NCI-H2107 (cell line): ENCODE measurements at regions not wholly inside any gene's neighbourhood (a gene's known extent, or its start where the extent isn't known, plus 50 kb on each side); places are given as distances from the start of the nearest gene placed in this dataset.
"Not testable (repeated sequence)": the region's sequence is repeated elsewhere in the genome, so short reads cannot be mapped to it uniquely, and the experiment has no call there.

Source experiments
- DNase-seq: peaks from one replicate; lab custom pipeline; 2025; lab: John Stamatoyannopoulos, UW

DNA sequence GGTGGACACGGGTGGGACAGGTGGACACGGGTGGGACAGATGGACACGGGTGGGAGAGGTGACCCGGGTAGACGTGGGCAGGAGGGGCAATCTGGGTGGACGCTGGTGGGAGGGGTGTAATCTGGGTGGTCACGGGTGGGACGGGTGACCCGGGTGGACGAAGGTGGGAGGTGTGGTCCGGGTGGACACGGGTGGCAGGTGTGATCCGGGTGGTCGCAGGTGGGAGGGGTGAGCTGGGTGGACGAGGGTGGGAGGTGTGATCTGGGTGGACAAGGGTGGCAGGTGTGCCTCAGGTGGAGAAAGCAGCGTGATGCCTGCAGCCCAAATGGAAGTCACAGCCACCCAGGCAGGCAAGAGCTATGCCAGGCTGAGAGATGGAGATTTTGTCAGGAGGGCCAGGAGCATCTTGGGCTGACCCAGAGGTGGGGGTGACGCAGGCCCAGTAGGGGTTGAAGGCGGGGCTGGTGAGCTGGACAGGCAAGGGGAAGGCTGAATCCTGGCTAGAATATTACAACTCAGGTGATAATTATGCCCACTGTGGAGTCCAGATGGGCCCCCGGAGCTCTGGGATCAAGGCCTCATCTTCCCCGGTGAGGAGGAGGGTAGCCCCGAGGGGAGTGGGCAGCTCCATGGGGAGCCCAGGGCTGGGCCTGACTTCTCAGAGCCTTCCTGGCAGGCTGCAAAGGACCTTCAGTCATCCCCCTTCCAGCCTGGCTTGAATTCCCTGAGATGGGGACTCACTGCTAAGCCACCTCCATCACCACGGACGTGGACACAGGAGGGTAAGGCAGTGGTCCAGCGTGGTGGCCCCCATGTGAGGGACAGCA lies 100.0 kb downstream of the ADRA2C start:
- no peak for DNase-seq

DNA sequence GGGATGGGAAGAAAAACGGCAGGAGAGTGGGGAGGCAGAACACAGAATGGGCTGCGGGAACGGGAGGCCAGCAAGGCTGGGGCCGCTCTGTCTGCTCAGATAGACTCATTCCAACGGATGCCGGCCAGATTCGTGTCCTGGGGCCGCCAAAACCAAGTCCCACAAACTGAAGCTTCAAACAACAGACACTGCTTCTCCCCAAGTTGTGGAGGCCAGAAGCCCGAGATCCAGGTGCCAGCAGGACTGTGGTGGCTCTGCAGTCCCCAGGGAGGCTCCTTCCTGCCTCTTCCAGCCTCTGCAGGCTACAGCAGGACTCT lies 100.6 kb downstream of the ADRA2C start:
- DNase-seq, result no peak

DNA sequence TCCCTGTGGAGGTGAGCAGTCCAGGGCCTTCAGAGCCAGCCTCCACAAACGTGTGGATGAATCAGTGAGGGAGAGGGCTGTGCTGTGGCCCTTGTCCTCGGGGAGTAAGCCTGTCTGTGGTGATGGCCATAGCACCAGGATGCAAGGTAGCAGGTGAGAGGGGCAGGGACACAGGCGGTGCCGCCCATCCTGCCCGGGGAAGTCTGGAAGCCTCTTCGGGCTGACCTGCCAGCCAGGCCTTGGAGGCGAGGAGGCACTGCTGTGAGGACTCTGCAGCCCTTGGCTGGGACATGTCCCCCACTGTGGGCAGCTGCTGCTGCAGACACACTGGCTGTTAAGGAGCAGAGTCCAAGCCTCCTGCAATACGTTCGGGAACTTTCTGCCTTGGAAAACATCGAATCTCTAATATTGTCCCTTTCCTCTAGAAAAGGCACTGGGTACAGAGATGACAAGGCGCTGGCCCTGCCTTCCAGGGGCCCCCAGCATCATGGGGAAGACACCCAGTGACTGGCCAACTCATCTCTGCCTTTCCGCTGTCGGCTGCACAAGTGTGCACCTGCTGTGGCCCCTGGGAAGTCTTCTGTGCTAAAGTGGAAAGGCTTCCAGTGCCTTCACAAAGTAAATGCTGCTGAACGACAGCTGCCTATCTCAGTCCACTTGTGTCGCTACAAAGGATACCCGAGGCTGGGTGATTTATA lies 101.4 kb downstream of the ADRA2C start:
- DNase-seq, result no peak

DNA sequence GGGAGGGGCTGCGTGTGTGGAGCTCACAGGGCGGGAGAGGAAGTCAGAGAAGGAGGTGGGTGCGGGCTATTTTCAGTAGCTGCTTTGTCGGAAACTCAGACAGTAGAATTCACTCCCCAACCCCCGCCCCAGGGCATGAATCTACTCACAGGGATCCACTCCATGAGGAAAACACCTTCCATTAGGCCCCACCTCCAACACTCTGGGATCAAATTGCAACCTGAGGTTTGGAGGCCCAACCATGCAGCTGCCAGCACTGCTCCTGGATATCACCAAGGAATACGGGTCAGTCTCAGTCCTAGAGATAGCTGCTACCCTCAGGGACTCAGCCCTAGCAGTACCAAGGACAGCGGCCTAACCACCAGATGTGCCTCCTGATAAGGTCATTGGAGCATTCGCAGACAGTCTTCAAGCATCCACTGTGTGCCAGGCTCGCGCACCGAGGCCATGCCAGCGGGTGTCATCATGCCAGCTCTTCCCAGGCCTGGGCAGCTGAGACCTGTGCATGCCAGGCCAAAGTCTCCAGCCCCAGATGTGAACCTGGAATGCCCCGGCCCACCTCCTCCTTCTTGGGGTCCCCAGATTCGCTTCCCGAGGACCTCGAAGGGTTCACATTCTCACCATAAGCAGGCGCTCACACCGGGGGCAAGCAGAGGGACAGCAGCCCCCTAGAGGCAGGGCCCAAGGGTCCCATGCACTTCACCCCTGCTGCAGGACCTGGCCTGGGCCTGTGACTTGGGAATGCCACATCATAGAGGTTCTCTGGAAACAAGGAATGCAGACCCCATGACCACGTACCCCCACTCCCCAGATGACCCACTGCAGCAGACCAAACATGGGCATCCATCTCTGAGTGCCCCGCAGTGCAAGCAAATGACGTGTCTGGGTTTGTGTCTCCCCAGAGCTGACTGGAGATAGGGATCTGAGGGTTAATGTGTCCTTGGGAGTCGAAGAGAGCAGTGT lies 102.3 kb downstream of the ADRA2C start:
- no peak for DNase-seq

DNA sequence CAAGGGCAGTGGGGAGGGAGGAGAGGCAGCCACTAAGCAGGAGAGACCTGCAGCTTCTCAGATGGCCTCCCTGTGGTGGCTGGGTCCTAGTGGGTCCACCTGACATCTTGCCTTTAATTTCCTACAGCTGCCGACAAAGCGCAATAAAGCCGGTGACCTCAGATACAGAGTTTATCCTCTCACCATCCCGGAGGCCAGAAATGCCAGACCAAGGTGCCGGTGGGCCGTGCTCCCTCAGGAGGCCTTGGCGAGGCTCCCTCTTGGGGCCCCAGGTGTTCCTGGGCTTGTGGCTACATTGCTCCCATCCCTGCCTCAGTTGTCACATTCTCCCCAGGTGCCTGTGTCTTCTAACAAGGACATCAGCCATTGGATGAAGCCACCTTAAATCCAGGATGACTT lies 103.0 kb downstream of the ADRA2C start:
- no peak for DNase-seq

DNA sequence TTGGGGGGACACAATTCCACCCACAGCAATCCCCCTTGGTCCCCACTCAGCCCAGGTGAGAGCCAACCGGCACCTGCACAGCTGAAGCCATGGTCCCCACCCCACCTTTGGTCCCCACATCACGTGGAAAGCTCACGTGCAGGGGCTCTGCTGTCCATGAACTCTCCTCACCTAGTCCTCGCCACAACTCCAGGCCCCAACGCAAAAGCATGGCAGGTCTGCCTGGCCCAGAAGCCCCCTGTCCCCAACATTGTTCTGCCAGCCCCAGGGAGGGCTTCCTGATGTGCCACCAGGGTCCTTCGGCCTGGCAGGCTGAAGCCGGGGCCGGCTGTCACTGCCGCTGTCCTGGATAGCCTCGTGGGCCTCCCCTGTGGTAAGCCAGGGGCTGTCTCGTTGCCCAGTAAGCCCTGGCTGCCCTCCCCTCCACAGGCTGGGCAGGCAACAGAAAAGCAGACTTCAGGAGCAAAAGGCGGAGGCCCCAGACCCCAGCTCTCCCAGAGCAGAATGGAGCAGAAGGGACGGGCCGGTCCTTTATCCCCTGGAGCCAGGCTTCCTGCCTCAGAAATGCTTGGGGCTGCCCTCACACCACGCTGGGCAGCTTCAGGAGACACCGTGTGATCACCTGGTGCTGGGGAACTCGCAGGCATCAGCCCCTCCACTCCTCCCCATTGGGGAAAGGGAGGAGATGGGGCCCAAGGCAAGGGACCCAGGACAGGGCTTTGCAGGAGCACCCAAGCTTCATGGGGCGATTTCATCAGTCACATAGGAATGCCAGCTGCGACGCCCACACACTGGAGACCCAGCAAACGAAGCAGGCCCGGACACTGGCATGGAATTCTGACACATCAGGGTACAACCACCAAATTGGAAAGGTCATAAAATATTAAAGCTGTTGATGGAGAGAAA lies 103.7 kb downstream of the ADRA2C start:
- no peak for DNase-seq

DNA sequence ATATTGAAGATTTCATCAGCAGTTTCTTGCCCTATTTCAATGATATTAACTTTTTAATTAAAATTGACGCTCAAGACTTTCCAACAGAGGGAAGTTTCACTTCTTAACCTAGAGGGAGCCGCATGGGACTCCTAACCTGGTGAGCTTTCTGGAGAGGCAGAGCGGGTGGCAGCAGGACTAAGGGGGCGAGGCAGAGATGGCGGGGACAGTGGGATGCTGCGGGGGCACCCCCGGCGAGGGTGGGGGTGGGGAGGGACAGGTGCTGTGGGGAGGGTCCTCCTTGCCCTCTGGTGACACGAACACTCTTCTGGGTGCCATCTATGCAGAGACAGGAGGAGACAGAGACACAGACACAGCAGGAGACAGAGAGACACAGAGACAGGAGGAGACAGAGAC lies 104.4 kb downstream of the ADRA2C start:
- no peak for DNase-seq

DNA sequence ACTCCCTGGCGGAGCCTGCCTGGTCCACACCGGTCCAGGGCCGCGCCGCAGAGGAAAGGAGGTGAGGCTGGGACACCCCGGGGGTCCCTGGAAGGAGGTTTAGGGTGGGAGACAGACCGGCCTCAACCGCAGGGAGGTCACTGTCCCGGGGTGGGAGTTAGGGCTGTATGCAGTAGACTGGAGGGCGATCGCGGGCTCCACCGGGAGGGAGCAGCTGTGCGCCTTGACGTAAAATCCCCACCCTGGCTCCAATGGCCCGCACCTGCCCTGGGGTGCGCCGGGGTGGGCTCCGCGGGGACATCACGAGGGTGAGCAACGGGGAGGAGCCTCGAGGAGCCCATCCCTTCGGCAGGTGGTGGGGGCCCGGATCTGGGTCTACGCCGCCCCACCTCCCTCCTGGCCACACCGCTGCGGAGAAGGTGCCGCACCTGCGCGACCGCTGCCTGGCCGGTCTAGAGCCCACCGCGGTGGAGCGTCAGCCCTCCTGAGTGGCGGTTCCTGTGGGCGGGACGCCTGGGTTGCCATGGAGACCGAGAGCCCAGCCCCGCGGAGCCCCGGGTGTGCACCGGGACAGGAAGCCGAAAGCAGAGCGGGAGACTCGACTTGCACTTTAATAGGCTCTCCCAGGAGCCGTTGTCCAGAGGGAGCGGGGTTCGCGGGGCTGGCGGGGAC lies 105.1 kb downstream of the ADRA2C start:
- DNase-seq, result no peak

DNA sequence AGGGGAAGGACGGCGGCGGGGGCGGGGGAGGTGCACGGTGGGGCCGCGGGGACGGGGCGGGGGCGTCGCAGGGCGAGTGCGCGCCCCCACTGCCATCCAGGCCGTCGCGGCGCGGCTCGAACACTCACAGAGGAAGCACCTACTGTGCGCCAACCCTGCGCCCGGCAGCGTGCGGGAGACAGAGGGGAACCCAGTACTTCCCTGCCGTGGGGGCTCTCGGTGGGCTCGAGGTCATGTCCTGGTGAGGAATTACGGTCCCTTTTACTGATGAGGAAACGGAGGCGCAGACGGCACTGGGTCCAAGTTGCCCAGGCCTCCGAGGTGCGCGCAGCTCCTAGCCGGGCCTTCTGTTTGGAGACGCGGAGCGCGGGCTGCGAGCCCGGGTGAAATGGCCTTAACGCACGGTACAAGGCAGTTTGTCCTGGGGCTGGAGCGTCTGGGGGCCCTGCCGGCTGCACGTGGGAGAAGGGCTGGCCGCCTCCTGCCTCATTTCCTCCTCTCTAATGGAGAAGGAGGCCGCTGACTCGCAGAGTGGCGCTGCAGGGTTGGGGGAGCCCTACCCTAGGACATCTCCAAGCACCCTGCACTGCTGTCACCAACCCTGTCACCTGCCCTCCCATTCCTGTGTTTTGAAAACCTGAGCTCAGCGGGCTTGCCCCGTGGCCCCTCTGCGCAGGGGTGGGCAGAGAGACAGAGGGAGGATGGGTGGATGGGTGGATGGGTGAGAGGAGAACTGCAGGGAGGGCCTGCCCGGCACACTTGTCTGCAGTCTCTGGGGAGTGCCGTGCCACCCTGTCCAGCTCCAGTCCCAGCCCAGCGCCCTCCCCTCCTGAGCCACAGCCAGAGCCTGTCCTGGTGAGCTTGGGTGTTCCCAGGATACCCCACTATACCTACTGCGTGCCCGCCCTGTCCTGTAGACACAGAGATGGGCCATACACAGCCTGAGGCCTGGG lies 106.0 kb downstream of the ADRA2C start:
- no peak for DNase-seq

DNA sequence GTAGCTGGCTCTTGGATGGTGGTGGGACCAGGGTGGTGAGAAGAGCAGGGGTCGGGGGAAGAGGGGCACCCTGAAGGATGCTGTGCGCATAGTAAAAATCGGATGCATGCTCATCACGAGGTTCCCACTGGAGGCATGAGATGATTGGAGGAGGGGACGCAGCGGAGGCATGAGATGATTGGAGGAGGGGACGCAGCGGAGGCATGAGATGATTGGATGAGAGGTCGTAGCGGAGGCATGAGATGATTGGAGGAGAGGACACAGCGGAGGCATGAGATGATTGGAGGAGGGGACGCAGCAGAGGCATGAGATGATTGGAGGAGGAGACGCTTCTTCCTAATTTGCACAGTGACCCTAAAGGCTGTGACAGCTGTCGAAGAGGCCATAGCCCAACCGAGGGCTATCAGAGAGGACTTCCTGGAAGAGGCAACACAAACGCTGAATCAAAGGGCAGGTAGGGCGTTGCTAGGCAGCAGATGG lies 106.7 kb downstream of the ADRA2C start:
- no peak for DNase-seq

DNA sequence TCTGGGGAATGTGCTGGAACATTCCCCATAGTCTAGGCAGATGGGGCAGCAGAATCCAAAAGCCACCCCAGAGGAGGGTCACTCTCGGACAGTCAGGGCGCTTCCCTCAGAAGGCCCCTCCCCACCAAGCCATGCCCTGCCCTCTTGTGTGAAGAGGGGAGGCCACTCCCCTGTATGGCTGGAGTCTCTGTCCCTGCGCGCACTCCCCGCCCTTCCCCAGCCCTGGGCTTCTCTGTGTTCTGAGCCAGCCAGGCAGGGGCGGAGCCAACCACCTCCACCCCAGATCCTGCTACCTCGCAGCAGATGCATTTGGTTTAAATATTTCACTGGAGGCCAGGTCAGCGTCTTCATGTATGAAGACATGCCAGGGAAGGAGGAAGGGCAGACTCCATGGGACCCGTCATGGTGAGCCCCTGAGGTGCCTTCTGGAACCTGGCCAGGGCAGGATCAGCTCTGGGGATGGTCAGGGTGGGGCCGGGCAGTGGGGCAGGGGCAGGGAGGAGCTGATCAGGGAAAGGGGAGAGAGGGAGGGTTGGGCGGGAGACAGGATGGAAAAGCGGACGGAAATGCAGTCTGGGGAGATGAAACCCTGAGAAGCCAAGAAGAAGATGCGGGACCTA lies 107.3 kb downstream of the ADRA2C start:
- DNase-seq, result no peak

DNA sequence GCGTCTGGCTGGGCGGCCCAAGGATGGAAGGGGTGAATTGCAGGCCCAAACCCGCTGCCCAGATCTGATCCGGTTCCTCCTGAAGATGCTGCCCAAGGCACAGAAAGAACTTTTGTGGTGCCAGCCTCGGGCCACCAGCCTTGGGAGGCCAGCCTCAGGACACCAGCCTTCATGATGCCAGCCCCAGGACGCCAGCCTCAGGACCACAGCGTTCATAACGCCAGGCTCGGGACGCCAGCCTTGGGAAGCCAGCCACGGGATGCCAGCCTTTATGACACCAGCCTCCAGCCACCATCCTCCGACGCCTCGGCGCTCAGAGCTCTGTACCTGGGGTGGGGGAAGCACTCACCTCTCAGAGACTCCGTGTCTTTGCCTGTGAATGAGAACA lies 107.8 kb downstream of the ADRA2C start:
- no peak for DNase-seq

DNA sequence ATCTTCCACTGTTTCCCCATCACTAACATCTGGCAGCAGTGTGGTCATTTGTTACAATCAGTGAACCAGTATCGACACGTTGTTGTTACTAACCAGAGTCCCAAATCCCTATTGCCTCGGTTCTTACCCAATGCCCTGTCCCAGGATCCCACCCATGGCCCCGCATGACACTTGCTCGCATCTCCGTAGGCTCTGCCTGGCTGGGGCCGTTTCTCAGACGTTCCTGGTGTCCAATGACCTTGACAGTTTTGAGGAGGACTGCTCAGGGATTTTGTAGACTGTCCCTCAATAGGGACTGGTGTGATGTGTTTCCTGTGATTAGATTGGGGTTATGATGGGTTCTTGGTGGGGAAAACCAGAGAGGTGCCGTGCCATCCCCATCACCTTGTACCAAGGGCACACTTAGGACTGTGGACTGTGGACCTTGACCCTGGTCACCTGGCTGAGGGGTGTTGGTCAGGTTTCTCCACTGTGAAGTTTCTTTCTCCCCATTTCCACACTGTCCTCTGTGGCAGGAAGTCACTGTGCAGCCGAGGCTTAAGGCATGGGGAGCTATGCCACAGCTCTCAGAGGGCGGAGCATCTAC lies 108.4 kb downstream of the ADRA2C start:
- DNase-seq, result no peak

DNA sequence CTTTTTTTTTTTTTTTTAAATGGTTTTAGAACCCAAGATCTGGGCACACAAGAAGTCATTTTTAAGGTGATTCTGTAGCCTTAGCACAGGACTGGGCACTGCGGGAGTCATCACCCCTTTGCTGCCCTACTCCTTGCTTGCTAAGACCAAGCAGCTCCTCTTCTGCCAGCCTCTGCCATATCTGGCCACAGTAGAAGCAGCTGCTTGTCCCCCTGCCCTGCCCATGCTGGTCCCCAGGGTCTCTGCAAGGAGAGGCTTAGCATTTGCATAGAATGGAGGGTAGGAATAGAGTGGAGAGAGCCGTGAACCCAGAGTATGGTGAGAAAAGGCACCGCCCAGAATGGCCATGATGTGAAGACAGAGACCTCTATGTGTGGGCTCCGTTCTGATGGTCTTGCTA lies 109.3 kb downstream of the ADRA2C start:
- DNase-seq, result no peak

DNA sequence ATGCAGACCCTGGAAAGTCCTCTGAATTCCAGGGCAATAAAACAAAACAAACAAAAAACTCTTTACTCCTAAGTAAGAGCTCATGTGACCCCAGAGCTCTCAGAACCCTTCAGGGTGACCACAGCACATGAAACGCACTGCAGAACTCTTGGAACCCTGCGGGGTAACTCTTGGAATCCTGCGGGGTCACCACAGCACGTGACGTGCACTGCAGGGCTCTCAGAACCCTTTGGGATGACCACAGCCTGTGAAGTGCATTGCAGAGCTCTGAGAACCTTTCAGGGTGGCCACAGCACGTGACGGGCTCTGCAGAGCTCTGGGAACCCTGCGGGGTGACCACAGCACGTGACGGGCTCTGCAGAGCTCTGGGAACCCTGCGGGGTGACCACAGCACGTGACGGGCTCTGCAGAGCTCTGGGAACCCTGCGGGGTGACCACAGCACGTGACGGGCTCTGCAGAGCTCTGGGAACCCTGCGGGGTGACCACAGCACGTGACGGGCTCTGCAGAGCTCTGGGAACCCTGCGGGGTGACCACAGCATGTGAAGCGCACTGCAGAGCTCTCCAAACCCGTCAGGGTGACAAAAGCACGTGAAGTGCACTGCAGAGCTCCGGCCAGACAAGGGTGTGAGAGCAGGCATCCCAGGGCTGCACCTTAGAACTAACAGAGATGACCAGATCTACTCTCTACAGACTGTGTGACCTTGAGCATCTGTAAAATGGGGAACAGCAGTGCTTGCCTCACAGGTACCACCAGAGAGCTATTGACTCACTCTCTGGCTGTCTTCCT lies 110.1 kb downstream of the ADRA2C start:
- not testable (repeated sequence) for DNase-seq

DNA sequence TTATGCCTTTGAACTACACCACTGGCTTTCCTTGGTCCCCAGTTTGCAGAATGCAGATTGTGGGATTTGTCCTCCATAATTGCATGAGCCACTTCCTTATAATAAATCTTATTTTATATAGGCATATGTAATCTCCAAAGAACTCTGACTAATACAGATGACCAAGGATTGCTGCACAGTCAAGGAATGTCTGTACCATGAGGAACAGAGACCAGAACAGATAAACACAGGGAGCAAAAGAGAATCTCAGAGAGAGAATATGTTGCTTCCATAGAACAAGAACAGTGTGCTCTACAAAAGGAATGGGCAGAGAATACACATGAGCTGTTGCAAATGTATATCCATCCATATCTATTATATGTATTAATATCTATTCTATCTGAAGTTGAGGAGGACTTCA lies 111.1 kb downstream of the ADRA2C start:
- no peak for DNase-seq

DNA sequence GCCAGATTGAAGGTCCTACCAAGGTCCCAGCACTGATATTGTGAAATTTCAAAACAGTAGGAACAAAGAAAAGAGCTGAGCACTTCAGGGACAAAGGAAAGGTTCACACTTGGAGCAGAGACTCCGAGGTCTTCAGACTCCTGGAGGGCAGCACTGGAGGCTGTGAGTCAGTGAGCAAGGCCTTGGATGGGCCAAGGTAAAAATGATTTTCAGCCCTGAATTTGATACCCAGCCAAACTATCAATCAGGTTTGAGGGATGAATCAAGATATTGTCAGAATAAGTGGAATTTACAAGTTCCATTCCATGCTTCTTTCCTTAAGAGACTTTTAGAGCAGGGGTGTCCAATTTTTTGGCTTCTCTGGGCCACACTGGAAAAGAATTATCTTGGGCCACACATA lies 111.7 kb downstream of the ADRA2C start:
- DNase-seq, result no peak

DNA sequence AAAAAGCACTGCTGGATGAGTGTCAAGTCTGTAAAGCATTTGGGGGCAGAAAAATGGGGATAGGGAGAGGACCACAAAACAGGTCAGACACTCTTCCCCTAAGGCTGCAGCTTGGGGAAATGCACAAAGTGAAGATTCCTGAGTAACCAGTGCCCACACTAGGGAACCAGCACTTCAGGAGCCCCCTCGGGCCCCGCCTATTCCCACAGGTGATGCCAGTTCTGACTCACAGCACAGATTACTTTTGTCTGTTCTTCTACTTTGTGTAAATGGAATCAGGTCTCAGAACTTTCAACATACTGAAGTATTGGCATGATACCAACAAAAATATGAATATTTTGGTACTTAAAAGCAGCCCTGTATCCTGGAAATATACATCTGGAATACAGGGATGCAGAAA lies 112.5 kb downstream of the ADRA2C start:
- no peak for DNase-seq
